ENCODE measurements at regions not wholly inside any gene's neighbourhood (a gene's known extent, or its start where the extent isn't known, plus 50 kb on each side); places are given as distances from the start of the nearest gene placed in this dataset.
"Not testable (repeated sequence)": the region's sequence is repeated elsewhere in the genome, so short reads cannot be mapped to it uniquely, and the experiment has no call there.

GRCh38 chr16:33734650-33735049, 275.2 kb downstream of the TP53TG3F start:
- not testable (repeated sequence) for H3K4me3 Mint-ChIP-seq; H3K36me3 Mint-ChIP-seq; H3K9me3 Mint-ChIP-seq; H3K27ac Mint-ChIP-seq; H3K27me3 Mint-ChIP-seq; DNase-seq; ATAC-seq (ENCODE audit: low read depth in 2 of 2); H3K4me1 Mint-ChIP-seq

DNA sequence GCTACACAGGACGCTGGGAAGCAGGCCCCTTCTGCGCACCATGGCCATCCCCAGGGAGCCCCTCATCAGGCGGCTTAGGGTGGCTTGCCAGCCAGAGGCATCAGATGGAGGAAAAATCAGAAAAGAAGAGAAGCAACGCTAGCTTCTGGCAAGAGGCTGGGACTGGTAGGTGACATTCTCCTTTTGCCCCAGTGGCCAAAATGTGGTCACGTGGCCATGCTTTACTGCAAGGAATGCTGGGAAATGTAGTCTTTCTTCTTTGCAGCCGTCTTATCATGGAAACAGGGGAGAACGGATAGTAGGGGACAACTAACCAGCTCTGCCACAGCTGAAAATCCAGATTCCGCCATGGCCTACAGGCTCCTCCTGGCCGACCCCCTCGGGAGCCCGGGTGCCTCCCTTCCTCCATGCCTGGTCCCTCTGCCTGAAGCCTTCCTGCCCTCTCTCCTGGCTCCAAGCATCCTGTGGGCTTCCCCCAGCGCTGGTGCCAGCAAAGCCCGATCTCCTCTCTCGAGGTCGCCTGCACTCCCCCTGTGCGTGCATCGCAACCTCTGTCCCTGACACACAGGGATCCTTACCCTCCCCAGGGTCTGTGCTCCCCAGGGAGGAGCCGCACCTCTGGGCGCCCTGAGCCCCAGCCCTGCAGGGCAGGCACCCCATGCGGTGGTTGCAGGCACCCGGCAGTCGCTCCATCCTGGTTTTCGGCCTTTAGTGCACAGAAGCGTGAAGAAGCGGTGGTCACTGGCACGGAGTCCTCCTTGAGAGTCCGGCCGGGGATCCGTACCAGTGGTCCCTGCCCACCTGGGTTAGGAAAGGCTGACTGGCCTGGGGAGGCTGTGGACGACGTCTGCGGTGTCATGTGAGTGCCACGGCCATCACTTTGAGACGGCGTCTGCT, 307.7 kb downstream of the TP53TG3F start:
- H3K4me1 Mint-ChIP-seq; H3K36me3 Mint-ChIP-seq; ATAC-seq (ENCODE audit: low read depth in 2 of 2); H3K27ac Mint-ChIP-seq; H3K27me3 Mint-ChIP-seq; DNase-seq; H3K9me3 Mint-ChIP-seq; H3K4me3 Mint-ChIP-seq: not testable (repeated sequence)

- H3K27ac Mint-ChIP-seq; H3K27me3 Mint-ChIP-seq; H3K4me1 Mint-ChIP-seq; ATAC-seq (ENCODE audit: low read depth in 2 of 2); DNase-seq; H3K36me3 Mint-ChIP-seq; H3K9me3 Mint-ChIP-seq; H3K4me3 Mint-ChIP-seq: not testable (repeated sequence)
Observed at GRCh38 chr16:33768710-33769109, 309.3 kb downstream of the TP53TG3F start.

DNA sequence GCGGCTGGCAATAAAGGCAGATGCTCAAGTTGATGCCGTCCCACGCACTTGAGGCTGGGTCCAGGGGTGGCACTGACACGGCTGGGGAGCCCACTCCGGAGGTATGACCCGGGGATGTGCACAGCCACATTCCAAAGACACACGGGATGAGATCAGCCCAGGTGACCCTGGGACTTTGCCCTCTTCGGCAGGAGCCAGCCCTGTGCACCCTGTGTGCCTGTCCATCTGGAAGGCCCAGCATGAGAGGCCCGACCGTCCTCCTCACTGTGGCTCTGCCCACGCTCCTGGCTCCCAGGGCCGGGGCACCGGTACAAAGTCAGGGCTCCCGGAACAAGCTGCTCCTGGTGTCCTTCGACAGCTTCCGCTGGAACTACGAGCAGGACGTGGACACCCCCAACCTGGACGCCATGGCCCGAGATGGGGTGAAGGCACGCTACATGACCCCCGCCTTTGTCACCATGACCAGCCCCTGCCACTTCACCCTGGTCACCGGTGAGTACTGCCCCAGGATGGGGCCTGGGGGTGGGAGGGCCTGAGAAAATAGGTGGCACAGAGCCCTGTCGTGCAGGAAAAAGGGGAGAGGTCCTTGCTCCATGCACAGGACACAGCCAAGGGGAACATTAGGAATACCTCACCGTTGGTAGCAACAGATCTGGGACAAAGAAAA, 309.9 kb downstream of the TP53TG3F start:
- H3K27ac Mint-ChIP-seq; H3K9me3 Mint-ChIP-seq; DNase-seq; H3K36me3 Mint-ChIP-seq; H3K4me3 Mint-ChIP-seq; H3K27me3 Mint-ChIP-seq; H3K4me1 Mint-ChIP-seq; ATAC-seq (ENCODE audit: low read depth in 2 of 2): not testable (repeated sequence)

- peaks cover 8 to 12% (median 10%) of the 10 kb centered on the region in 7 donors for H3K9me3 Mint-ChIP-seq
- ATAC-seq (ENCODE audit: low read depth in 2 of 2); H3K36me3 Mint-ChIP-seq; H3K4me3 Mint-ChIP-seq; DNase-seq; H3K27me3 Mint-ChIP-seq; H3K27ac Mint-ChIP-seq; H3K4me1 Mint-ChIP-seq: not testable (repeated sequence)
Observed at GRCh38 chr16:33770478-33770877, 311.1 kb downstream of the TP53TG3F start.

GRCh38 chr16:33771211-33771610, 311.8 kb downstream of the TP53TG3F start:
- H3K4me3 Mint-ChIP-seq; H3K4me1 Mint-ChIP-seq; ATAC-seq (ENCODE audit: low read depth in 2 of 2); H3K36me3 Mint-ChIP-seq; H3K27ac Mint-ChIP-seq; DNase-seq; H3K27me3 Mint-ChIP-seq: not testable (repeated sequence)
- peaks cover 8 to 12% (median 10%) of the 10 kb centered on the region in 7 donors for H3K9me3 Mint-ChIP-seq

GRCh38 chr16:33773966-33774365, 314.6 kb downstream of the TP53TG3F start:
- not testable (repeated sequence) for H3K27me3 Mint-ChIP-seq, H3K4me3 Mint-ChIP-seq
- H3K9me3 Mint-ChIP-seq, result peaks cover 8 to 12% (median 10%) of the 10 kb centered on the region in 7 donors

DNA sequence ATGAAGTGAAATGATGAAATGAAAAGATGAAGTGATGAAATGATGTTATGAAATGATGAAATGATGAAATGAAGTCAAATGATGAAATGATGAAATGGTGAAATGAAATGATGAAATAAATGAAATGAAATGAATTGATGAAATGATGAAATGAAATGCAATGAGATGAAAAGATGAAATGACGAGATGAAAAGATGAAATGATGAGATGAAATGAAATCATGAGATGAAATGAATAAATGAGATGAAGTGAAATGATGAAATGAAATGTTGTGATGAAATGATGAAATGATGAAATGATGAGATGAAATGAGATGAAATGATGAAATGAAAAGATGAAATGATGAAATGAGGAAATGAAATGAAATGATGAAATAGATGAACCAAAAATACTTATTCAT, 315.3 kb downstream of the TP53TG3F start:
- peak overlapping the region in 1 of 6 donors; percentile 70 for H3K27ac Mint-ChIP-seq
- not testable (repeated sequence) for H3K27me3 Mint-ChIP-seq; ATAC-seq (ENCODE audit: low read depth in 2 of 2)

More at GRCh38 chr16:33773966-33774365, 314.6 kb downstream of the TP53TG3F start:
- H3K36me3 Mint-ChIP-seq; H3K27ac Mint-ChIP-seq; H3K4me1 Mint-ChIP-seq; DNase-seq; ATAC-seq (ENCODE audit: low read depth in 2 of 2): not testable (repeated sequence)

DNA sequence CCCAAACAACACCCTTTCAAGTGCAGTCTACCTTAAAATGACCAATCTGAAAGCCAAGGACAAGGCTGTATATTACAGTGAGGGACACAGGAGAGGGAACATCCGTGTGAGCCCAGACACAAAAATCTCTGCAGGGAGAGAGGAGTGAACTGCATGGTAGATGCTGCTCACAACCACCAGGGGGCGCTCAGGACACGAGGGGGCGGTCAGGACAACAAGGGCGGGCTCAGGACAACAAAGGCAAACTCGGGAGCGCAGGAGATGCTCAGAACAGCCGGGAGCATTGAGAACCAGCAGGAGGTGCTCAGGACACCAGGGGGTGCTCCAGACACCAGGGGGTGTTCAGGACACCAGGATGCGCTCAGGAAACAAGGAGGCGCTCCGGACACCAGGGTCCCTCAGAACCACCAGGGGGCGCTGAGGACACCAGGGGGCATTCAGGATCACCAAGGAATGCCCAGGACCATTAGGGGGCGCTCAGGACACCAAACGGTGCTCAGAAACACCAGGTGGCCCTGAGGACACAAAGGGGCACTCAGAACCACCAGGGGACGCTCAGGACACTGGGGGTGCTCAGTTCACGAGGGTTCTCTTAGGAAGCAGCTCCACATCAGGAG, 357.0 kb downstream of the TP53TG3F start:
- H3K27ac Mint-ChIP-seq, result not testable (repeated sequence)

More for the DNA sequence above, 315.3 kb downstream of the TP53TG3F start:
- not testable (repeated sequence) for DNase-seq, H3K4me3 Mint-ChIP-seq, H3K4me1 Mint-ChIP-seq, H3K36me3 Mint-ChIP-seq
- H3K9me3 Mint-ChIP-seq, result peaks cover 8 to 12% (median 10%) of the 10 kb centered on the region in 7 donors

GRCh38 chr16:33824736-33825135, 365.3 kb downstream of the TP53TG3F start:
- not testable (repeated sequence) for H3K36me3 Mint-ChIP-seq; H3K9me3 Mint-ChIP-seq; H3K27ac Mint-ChIP-seq; H3K27me3 Mint-ChIP-seq; ATAC-seq (ENCODE audit: low read depth in 2 of 2); H3K4me3 Mint-ChIP-seq; H3K4me1 Mint-ChIP-seq; DNase-seq

More for the DNA sequence above, 357.0 kb downstream of the TP53TG3F start:
- DNase-seq; H3K36me3 Mint-ChIP-seq; H3K4me1 Mint-ChIP-seq; H3K9me3 Mint-ChIP-seq; H3K27me3 Mint-ChIP-seq; H3K4me3 Mint-ChIP-seq; ATAC-seq (ENCODE audit: low read depth in 2 of 2): not testable (repeated sequence)

DNA sequence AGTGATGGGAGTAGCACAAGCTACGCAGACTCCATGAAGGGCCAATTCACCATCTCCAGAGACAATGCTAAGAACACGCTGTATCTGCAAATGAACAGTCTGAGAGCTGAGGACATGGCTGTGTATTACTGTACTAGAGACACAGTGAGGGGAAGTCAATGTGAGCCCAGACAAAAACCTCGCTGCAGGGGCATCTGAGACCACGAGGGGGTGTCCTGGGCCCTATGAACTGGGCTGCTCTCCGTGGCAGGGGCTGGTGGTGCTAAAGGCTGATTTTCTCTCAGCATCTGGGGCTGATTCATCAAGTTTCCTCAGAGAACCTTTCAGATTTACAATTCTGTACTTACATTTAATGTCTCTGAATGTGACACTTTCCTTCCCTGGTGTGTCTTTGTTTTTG, 368.1 kb downstream of the TP53TG3F start:
- not testable (repeated sequence) for H3K4me1 Mint-ChIP-seq; DNase-seq; H3K36me3 Mint-ChIP-seq; H3K27ac Mint-ChIP-seq; H3K4me3 Mint-ChIP-seq; H3K27me3 Mint-ChIP-seq; H3K9me3 Mint-ChIP-seq; ATAC-seq (ENCODE audit: low read depth in 2 of 2)

- H3K4me1 Mint-ChIP-seq; ATAC-seq (ENCODE audit: low read depth in 2 of 2); H3K9me3 Mint-ChIP-seq; H3K36me3 Mint-ChIP-seq; H3K4me3 Mint-ChIP-seq; DNase-seq; H3K27me3 Mint-ChIP-seq; H3K27ac Mint-ChIP-seq: not testable (repeated sequence)
Observed at GRCh38 chr16:33839157-33839556, 379.7 kb downstream of the TP53TG3F start.

DNA sequence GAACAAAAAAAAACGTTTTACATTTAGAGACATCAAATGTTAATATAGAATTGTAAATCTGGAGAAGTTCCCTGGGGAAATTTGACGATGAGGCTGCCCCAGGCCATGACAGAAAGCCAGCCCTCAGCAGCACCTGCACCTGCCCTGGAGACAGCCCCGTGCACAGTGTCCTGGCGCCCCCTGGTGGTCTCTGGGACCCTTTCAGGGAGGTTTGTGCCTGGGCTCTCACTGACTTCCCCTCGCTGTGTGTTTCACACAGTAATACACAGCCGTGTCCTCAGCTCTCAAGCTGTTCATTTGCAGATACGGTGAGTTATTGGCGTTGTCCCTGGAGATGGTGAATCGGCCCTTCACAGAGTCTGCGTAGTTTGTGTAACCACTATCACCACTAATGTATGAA, 385.1 kb downstream of the TP53TG3F start:
- H3K4me3 Mint-ChIP-seq; H3K9me3 Mint-ChIP-seq; ATAC-seq (ENCODE audit: low read depth in 2 of 2); H3K27ac Mint-ChIP-seq; DNase-seq; H3K27me3 Mint-ChIP-seq; H3K36me3 Mint-ChIP-seq; H3K4me1 Mint-ChIP-seq: not testable (repeated sequence)
